ENCODE measurements at regions not wholly inside any gene's neighbourhood (a gene's known extent, or its start where the extent isn't known, plus 50 kb on each side); places are given as distances from the start of the nearest gene placed in this dataset.

DNA sequence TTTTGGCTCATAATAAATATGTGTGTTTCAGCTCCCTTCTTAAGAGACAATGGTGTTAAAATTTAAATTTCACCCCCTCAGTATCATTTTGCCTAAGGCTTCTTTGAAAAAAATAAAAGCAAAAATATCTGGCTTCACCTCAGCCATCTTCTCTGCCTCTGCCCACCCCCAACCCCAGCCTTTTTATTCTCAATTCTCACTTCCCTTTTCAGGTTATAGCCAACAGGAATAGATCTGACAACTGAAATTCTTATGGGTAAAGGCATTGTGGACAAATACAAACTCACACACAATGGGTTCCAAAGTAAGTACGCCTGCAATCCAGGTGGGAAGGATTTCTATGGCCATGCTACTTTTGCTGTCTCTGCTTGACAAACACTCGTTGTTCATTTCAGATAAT lies 399.0 kb upstream of the ARRDC4 start:
- no peak for FAIRE-seq

DNA sequence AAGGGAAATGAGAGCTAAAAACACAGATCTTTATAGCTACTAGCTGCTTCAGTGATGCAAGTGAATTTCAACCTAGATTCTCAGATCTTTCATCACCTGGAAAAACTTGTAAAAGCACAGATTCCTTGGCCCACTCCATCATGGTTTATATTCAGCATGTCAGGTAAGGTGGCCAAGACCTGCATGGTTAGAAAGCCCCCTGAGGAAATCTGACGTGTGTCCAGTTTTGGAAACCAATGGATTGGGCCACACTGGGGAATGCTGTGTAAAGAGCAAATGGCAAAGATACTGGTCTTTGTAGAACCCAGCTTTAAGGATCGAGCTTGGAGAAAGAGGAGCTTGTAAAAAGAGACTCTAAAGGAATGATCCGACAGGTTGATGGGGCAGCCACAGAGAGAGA lies 397.0 kb upstream of the ARRDC4 start:
- FAIRE-seq = no peak

DNA sequence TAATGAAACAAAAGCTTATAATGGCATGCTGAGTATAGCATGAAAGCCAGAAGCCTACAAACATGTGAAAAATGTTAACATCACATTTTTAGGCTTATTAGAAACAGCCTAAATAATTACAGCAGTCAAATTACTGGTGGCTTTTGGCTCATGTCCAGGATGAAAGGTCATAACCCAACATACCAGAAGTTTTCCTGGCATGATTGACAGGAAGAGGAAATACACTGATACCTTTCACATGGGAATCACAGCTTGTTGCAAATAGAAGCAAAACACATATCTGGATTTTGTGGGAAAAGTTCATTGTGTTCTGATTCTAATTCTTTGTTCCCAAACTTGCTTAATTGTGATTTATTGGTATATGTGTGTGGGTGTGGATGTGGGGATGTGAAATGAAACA lies 393.5 kb upstream of the ARRDC4 start:
- no peak for FAIRE-seq

DNA sequence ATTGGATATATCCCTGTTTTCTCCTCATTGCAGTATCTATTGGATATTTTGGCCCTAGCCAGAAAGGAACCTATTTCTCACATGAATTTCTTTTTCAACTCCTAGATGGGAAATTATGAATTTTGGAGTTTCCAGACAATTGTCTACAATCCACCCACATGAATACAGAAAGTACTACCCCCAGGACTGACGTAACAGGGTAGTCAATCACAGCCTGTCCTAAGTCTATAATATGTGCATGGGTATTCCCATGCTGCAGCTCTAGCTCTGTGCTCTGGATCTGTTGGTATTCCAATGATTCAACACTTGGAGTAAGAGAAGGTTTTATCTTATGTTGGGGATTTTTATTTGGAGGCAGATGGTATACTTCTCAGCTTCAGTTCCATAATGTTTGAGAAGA lies 393.1 kb upstream of the ARRDC4 start:
- no peak for FAIRE-seq

DNA sequence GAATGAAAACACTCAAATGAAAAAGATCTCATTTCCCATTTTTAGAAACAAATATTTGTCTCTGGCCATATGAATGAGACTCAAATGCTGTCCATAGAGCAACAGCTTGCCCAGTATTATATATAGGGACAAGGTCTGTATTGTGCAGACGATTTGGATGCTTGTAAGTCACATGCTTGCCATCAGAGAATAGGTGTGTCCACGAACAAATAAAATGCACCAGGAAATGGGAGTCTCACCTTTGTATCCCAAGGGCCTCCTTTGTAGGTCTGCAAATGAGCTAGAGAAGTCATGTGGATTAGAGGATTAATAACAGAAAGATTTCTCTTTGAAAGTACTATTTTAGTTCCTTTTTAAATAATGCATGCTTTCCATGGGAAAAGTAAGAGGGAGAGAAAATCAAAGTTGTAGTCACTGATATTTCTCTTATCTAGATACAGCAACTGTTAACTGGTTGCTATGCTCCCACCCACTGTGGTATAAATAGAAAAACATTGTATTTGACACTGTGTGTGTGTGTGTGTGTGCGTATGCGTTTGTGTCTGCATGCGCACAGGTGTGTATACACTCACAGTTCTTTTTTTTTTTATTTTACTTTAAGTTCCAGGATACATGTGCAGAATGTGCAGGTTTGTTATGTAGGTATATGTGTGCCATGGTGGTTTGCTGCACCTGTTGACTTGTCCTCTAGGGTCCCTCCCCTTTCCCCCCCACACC lies 383.4 kb upstream of the ARRDC4 start:
- no peak for FAIRE-seq

DNA sequence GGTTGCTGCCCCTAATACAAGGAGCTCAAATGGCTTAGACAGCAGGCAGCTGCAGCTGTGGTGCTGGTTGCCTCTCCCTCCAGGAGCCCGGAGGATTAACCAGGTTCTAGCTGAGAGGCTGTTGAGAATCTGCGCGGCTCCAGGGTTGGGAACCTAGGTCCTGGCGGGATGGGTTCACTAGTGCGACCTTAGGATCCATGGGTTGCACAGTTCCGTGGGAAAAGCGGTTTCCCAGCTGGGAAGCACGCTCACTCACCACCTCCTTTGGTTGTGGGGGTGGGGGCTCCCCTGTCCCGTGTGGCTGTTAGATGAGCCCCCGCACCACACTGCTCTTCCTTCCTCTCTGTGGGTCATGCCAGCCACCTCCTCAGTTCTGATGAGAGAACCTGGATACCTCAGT lies 375.1 kb upstream of the ARRDC4 start:
- FAIRE-seq = no peak

DNA sequence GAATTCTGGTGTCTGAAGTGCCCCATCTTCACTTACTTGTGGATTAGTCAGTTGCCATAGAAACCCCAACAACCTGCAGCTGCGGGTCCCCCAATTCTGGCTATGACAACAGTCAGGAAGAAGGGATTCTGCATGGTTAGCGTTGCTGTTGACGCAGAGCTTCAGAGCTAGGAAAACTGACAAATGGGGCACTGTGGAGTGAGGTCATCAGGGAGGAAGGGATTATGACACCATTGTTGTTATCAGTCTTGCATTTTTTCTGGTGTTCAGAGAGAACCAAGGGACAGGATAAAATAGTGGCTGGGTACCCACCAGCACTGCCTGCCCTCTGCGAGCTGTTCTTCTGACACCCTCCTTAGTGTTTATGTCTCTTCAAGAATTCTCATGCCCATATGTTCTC lies 367.7 kb upstream of the ARRDC4 start:
- no peak for FAIRE-seq

DNA sequence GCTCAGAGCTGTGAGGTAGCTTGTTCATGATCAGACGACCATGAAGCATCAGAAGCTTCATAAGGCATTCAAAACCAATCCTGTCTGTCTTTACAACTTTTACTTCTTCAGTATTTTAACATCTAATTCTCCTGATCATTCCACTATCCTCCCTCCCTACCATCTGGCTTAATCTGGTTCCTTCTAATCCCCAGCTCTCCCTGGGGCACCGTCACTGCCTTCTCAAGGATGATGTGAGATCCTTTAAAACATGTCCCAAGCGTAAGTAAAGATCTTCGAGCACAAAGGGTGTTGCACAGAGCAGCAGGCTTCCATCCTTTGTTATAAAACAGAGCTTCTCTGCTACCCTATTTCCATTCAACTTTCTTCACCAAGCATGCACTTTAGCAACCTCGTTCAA lies 362.7 kb upstream of the ARRDC4 start:
- no peak for FAIRE-seq

DNA sequence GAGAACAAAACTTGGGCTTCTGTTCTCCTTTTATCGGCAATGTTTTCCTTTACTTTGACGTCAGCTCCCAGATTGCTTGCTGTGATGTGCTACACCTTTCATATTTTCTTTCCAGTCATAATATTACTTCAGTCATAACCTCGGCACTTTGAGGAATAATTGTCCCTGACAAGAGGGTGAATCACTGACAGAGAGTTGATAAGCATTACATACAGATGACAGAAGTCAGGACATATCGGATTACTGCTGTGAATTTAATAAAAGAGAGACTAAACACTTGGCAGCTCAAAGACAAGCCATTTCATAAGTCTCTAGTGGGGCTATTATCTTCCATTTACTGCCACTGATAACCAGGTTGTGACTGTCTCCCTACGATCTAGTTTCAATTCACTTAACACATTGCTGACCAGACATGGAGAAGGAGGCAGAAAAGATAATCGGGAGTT lies 362.1 kb upstream of the ARRDC4 start:
- no peak for FAIRE-seq

DNA sequence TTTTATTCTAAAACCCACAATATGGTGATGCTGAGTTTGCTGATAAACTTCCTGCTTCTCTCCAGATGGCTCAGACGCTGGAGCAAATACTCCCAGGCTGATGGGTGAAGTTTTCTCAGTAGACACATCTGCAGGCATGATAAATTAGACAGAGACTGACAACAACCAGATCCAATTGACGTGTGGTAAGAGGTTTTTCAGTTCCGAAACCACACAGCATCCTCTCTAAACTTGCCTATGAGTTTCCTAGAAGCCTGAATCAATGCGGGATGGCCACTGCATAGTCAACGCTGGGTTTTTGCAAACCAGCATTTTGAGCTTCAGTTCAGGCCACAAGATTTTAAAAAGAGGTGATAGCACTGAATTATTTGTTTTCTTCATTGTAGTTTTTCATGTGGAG lies 360.3 kb upstream of the ARRDC4 start:
- FAIRE-seq = no peak

DNA sequence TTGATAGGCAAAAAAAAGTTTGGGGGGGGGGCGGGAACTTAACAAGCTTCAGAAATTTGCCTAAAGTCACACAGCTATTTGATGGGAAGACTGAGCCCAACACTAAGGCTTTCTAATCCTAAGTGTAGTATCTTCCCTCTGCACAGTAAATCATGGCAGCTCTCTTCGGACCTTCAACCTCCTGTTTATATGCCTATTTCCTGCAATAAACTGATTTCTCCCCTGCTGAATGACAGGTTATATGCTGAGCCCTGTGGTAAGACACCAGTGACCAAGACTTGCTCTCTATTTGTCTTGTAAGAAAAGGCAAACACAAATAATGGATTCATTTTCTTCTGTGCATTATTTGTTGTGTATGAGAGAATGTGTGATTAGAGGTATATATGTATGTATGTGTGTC lies 355.8 kb upstream of the ARRDC4 start:
- no peak for FAIRE-seq

DNA sequence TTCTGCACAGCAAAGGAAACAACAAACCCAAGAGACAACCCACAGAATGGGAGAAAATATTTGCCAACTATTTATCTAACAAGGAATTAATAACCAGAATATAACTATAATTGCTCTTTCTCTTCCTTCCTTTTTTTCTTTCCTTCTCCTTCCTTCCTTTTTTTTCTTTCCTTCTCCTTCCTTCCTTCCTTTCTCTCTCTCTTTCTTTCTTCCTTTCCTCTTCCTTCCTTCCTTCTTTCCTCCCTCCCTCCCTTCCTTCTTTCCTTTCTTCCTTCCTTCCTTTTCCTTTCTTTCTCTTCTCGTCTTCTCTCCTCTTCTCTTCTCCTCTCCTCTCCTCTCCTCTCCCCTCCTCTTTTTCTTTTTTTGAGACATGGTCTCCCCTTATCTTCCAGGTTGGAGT lies 345.4 kb upstream of the ARRDC4 start:
- no peak for FAIRE-seq

DNA sequence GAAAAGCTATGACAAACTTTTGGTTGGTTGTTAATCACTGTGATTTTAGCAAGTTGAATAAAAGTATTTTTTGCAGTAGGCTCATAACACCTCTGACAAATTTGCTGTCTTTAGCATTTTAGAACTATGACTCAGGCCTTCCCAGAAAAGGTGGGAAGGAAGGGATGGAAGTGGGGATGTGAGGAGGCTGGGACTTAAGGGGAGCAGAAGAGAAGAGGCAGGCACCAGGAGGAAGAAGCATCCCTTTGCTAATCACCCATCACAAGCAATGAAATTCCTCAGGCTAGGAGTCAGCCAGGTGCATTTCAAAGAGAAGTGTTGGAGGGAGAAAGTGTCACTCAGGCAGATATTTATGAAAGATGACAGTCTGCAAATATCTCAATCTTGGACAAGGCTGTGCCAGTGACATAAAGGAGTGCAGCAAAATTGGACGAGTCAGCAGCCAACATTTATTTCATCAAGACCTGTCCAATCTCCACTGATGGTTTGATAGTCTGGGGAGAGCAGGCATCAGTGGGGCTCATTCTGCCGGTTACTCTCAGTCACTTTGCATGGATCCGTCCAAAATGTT lies 337.3 kb upstream of the ARRDC4 start:
- no peak for FAIRE-seq

DNA sequence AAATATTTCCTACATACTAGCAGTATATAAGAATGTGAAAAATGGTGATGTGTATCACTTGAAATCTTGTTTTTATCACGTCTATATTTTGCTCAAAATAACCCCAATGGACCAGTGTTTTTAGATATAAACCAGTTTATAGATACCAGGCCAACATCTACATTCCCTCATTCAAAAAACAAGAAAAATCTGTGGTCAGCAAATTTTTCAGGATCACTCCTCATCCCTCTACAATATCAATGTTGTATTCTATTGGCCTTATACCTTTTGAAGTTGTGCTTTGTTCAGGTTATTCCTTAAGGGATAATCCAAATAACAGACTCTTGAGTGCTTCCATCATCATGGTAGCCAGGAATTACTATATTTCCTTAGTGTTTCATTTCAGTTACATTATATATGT lies 332.9 kb upstream of the ARRDC4 start:
- FAIRE-seq = no peak

DNA sequence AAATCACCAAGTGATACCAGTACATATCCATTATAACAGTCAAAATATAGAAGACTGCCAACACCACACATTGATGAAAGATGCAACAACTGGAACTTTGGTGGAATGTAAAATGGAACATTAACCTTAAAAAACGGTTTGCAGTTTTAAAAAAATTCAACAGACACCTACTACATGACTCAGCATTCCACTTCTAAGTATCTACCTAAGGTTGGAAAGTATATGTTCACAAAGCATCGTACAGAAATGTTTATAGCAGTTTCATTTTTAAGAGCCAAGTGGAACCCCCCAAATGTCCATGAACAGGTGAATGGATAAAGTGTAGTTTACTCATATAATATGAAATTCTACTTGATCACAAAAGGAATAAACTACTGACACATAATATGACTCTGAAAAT lies 314.7 kb upstream of the ARRDC4 start:
- FAIRE-seq = no peak

DNA sequence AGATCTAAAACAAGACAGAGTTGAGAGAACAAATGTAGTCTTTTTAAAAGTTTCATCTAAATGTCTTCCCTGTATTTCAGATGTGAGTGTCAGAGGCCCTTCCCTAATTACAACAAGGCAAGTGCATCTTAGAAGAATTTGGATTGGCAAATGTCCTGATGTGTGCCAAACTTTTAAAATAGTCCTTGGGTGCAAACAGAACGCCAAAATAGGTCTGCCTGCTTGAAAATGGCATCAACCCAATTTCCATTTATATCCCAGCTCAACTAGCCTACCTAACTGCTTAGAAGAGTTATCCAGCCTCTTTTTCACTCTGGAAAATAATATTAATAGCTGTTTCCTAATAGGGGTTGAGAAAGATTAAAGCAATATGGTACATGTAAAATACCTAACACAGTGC lies 311.8 kb upstream of the ARRDC4 start:
- FAIRE-seq = no peak

DNA sequence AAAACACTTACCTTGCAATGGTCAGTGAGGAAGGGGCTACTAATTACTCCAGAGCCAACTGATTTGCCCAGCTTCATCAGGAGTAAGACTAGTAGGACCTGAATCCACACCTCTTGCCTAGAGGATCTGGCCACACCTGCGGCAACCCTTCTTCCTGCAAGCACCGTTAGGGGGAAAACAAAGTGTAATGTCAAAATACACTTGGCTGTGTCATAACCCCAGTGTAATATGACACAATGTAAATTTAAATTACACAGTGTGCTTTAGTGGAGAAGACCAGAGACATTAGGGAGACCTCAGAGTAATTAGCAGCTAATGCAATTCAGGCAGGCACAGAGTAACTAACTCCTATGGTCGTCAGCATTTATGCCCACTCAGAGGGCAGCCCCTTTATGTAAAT lies 308.5 kb upstream of the ARRDC4 start:
- FAIRE-seq = no peak

DNA sequence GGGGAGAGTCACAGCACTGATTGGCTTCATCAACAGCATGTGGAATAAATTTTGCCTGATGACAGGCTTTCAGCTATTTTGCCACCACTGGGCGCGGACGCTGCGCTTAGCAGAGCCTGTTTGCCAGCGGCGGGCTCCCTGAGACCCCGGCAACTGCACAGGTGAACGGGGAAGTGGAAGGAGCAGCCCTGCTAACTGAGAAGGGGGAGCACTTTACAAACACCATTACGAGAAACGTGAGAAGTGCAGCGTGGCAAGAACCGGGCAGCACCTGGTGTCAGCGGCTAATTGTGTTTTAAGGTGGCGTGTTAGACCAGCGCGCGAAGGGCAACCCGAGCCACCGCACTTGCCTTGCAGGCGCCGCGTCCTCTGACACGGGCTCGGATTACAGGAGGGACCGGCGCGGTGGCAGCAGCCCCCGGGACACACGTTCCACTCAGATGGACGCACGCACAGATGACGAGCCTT lies 307.8 kb upstream of the ARRDC4 start:
- FAIRE-seq = no peak

DNA sequence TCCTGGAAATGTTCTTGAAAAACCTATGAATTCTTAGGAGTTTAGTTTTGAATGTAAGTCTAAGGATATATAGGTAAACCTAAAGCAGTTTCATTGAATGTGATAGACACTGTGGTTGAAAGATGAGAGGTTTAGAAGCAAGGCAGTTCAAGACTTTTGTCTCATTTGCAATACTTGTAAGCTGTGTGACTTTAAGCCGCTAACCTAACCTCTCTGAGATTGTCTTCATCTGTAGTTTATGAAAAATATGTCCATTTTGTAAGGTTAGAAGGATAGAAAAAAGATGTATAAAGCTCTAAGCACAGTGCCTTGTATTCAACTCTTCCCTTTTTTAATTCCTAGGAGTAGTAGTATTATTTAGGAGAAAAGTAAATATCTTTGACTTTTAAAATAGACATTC lies 306.6 kb upstream of the ARRDC4 start:
- no peak for FAIRE-seq

DNA sequence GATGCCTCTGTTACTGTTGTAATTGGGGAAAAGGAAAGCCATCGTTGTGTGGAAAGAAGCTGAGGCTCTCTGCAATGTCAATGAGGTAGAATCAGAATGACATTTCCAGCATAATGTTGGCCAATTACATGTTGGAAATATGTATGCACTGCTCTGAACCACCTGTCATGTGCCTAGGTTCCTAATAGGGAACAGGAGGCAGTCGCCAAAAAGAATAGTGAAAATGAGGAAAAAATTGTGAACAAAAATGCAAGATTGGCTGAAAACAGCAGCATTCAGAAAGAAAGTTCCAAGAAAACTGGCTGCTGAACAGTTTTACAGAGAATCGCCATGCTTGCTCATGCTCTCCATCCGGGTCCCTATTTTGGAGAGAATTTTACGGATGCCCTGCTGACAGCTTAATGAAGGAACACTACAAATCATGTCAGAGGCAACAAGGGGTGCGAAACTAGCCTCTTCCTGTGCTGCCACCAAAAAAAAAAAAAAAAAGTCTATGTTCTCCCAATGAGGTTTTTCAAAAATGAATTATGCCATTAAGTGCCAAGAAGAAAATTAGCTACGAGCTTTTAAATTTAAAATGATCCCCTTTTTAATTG lies 305.9 kb upstream of the ARRDC4 start:
- no peak for FAIRE-seq

DNA sequence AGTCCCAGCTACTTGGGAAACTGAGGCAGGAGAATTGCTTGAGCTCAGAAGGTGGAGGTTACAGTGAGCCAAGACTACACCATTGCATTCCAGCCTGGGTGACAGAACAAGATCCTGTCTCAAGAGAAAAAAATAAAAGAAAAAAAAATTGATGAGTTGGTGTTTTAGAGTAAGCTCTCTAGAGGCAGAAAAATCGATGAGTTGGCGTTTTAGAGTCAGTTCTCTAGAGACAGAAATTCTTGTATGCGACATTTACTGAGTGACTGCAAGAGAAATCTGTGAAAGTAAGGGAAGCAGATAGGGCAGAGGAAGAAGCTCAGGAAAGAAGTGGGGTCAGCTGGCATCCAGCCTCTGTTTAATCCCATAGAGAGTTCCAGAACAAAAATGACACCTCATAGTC lies 298.7 kb upstream of the ARRDC4 start:
- FAIRE-seq = no peak

DNA sequence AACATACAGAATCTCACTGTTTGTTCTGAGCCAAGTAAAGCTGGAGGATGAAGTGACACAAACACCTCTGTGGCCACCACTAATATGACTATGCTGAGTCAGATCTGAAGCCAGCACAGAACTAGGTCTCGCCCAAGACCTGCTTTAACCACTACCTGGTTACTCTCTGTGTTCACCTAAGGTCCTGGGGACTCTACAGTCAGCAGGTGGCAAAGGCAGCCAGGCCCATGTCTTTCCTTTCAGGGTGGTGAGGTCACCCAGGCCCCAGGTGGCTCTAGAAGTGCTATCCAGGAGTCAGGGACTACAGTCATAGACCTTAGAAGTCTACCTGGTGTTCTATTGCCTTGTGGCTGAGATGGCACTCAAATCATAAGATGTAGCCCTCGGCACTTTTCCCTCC lies 287.9 kb upstream of the ARRDC4 start:
- no peak for FAIRE-seq

DNA sequence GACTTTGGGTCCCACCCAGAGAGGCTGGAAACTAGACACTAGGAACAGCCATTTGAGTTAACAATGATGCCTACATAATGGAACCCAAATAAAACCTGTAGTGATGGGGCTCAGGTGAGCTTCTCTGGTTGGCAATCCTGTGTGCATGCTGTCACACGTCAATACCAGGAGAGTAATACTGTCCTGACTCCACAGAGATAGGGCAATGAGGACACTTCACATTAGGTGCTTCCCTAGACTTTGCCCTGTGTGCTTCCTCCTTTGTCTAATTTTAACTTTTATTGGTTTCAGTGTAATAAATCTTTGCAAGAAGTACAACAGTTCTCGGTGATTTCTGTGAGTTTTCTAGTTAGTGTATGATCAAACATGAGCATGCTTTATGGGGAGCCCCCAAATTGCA lies 281.8 kb upstream of the ARRDC4 start:
- no peak for FAIRE-seq

DNA sequence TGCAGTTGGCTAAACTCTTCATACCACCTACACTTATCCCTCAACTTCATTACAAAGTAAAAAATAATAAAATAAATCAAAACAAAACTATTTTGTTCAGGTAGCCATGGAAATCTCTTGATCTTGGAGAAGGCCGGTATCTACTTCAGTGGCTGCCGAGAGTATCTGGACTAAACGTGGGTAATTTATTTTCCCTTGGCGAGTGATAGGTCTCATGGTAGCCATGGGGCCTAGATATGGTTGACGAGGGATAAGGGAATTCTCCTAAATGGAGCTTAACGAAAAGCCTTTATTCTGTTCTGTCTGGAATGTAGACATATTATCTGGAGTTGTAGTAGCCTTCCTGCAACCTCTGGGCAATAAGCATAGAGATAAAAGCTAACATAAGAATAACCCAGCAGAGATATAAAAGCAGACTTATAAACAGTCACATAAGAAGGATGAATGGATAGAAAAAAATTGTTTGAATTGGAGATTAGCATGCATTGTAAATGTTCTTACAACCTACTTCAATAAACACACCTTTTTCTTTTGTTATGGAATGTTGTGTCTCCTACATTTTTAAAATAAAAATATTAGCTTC lies 281.3 kb upstream of the ARRDC4 start:
- no peak for FAIRE-seq

Data from islet of Langerhans (tissue), 1 donor.